ENCODE measurements at regions not wholly inside any gene's neighbourhood (a gene's known extent, or its start where the extent isn't known, plus 50 kb on each side); places are given as distances from the start of the nearest gene placed in this dataset.

- TF ChIP-seq CTCF (IDR thresholded peaks at IDR 0.05; ENCODE audit: poor library complexity) = peak; percentile 35
- no peak for TF ChIP-seq EZH2 (IDR thresholded peaks at IDR 0.05; ENCODE audit: borderline replicate concordance)
- TF ChIP-seq EZH2phosphoT487 (IDR thresholded peaks at IDR 0.05; ENCODE audit: low read depth, severe bottlenecking, unreplicated experiment) = no peak
These were observed 63.6 kb upstream of the ACSL3 start for GRCh38 chr2:222797261-222797660.

Data from hepatocyte (in vitro differentiated cells).